NCI-H128 (cell line): ENCODE measurements at regions not wholly inside any gene's neighbourhood (a gene's known extent, or its start where the extent isn't known, plus 50 kb on each side); places are given as distances from the start of the nearest gene placed in this dataset.

Experiments used
- DNase-seq: peaks from one replicate; lab custom pipeline; 2025; ENCODE audit not compliant: unreplicated experiment; lab: John Stamatoyannopoulos, UW

- no peak for DNase-seq
Measured at GRCh38 chr5:63351164-63351563, 611.1 kb downstream of the HTR1A start.

GRCh38 chr5:63346451-63346850, 615.8 kb downstream of the HTR1A start:
- no peak for DNase-seq

- no peak for DNase-seq
Measured at GRCh38 chr5:63341442-63341841, 620.8 kb downstream of the HTR1A start.

DNA sequence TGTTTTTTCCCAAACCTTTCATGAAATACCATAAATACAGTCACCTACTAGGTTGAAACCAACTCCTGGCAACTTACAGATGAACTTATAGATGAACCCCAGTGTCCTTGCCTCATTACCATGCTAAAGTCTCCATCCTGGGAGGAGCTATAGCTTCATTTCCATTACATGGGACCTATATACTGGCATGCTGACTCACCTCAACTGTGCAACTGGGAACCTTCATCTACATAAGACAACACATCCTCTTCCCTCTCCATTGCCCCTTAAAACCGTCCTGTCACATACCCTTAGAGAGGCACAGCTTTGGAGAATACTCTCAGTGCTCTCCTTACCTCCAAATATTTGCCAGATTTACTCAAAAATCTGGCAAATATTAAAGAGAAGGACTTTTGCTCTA, 638.3 kb downstream of the HTR1A start:
- DNase-seq, result no peak

GRCh38 chr5:63314551-63314950, 647.7 kb downstream of the HTR1A start:
- DNase-seq, result no peak

- DNase-seq, result no peak
Measured at GRCh38 chr5:63310644-63311043, 651.6 kb downstream of the HTR1A start.

GRCh38 chr5:63306909-63307308, 655.3 kb downstream of the HTR1A start:
- no peak for DNase-seq

DNA sequence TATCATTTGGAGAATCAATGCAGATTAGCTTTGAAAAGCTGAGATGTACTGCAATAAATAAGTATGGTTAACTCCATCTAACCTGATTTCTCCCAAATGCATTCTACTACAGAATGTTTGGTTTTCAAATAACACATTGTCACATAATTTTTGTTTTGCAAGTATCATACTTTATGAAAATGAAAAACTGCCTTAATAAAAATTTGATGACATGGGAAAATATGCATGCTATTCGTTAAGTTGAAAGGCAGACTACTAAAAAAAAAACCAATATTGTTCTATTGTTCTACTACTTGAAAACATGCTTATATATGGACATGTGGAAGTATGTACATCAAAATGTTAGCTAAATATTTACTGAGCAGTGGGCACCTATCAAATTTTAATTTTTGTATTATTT, 668.9 kb downstream of the HTR1A start:
- DNase-seq, result no peak

DNA sequence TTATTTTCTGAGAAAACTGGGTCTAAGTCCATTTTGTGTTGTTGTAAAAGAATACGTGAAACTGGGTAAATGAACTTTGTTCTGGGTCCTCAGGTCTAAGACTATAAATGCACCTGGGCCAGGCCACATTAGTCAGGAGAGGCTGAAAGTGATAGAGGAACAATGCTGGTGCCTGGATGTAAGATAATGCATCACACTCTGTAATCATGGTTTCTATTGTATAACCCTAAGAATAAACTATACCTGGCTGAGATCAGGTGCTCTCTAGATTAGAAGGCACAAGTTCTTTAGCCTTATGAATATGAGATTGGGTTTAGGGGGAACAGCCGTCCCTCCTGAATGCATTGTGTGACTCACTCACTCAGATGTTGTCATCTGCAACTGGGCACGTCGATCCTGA, 675.5 kb downstream of the HTR1A start:
- no peak for DNase-seq

DNA sequence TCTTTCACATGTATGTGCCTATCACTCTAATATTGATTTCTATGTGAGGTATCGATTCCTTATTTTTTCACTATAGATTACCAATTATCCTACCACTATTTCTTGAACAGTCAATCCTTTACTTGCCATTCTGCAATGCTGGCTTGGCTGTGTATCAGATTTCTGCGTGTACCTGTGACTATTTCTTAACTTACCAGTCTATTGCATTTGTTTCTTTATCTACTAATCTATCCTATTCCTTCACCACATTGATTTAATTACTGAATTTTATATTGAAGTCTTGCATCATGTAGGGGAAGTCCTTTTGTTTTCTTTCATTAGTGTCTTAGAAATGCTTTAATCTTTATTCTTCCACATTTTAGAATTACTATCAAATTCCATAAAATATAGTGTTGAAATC, 684.8 kb downstream of the LRRC70 start:
- no peak for DNase-seq

DNA sequence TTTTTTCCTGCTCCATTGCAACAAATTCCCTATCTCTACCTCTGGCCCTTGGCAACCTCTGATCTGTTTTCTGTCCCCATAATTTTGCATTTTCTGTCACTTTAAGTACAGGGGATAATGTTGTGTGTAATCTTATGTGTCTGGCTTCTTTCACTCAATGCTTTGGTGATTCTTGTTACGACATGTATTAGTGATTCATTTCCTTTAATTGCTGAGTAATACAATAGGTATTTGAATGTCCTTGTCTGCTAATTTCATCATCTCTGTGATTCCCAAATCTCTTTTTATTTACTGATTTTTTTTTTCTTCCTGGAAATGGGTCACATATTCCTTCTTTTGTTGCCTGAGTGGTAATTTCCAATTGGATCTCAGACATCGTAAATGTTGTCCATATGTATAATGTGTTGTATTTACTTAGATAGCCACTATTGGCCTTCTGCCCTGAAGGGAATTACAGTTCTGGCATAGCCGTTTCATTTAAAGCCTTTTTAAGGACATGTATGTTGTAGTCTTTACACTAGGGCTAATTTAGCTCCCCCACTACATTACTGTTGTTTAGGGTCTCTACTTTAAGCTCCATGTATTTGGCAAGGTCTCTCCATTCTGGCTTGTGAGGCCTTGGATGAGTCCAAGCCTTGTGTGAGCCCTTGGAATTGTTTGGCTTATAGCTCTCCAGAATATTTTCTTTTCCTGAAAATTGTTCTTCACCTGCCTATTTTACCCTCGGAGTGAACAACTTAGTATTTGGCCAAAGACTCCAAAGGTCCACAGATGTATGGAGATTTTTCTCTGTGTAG, 683.8 kb downstream of the LRRC70 start:
- no peak for DNase-seq

- DNase-seq, result no peak
Measured at GRCh38 chr5:63261695-63262094, 683.1 kb downstream of the LRRC70 start.

DNA sequence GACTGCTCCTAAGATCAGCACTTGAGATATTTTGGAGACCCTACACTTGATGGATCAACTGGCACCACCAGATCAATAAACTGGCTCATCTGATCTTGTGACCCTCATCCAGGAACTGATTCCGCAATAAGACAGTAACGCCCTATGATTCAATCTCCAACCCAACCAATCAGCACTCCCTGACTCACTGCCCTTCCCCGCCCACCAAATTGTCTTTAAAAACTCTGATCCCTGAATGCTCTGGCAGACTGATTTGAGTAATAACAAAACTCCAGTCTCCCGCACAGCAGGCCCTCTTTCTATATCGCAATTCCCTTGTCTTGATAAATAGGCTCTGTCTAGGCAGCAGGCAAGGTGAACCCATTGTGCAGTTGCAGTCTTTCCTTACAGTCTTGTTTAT, 677.0 kb downstream of the LRRC70 start:
- no peak for DNase-seq

DNA sequence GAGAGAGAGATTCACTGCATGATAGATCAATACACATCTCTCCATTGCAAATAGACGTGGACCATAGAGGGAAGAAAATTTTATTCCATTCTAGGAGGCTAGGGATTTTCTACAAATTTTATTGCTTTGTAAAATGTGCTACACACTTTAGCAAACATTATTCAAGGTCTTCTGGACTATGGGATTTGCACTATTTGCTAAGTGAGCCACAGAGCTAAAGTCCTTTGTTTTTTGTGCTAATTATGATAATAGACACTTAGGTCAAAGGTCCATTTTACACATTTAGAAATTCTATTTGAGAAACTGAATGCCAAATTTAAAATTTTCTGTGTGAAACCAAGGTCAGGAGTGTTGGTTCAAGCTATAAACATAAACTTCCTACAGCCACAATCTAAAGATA, 672.3 kb downstream of the LRRC70 start:
- DNase-seq, result no peak

- no peak for DNase-seq
Measured at GRCh38 chr5:63249960-63250359, 671.3 kb downstream of the LRRC70 start.

DNA sequence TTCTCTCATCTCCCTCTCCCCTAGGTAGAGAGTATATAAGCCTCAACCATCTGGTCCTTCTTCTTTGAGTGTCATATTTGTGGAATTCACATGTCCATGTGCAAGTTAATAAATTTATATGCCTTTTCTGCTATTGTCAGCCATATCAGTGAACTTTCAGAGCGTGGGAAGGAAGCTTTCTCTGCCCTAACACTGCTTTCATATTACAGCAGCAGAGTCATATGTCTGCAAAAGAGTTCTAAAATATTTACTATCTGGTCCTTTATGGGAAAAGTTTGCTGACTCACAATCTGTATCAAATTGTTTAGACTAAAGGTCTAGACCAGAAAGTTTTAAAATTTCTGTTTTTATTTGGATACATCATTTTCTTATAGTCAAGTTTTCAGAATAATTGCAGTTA, 669.0 kb downstream of the LRRC70 start:
- DNase-seq, result no peak

DNA sequence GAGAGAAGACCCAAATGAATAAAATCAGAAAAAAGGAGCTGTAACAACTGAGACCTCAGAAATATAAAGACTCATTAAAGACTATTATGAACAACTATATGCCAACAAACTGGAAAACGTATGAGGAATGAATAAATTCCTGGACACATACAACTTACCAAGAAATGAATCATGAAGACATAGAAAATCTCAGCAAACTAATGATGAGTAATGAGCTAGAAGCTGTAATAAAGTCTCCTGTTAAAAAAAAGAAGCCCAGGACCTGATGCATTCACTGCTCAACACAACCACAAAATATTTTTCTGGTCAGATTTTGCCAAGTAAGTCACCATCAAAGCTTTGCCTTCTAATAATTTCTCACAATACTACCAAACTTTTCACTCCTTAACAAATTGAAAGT, 666.7 kb downstream of the LRRC70 start:
- DNase-seq, result no peak

- no peak for DNase-seq
Measured at GRCh38 chr5:63240063-63240755, 661.6 kb downstream of the LRRC70 start.

GRCh38 chr5:63233911-63234310, 655.3 kb downstream of the LRRC70 start:
- DNase-seq, result no peak

DNA sequence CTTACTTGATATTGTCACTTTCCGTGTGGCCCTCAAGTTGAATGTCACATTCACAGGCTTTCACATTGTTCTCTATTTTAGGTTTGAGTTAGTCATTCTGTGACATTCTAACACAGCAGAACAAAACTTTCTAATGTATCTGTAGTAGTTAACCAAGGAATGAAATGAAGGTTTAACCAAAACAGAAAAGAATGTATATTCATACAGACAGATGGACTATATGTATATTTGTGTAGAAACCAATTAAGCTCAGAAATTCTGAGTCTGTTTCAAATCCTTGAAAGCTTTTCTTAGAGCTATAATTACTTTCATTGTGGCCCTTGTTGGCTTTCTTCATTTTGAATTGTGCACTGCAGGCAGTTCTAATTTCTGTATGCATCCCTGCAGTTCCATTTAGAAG, 654.7 kb downstream of the LRRC70 start:
- DNase-seq, result no peak

DNA sequence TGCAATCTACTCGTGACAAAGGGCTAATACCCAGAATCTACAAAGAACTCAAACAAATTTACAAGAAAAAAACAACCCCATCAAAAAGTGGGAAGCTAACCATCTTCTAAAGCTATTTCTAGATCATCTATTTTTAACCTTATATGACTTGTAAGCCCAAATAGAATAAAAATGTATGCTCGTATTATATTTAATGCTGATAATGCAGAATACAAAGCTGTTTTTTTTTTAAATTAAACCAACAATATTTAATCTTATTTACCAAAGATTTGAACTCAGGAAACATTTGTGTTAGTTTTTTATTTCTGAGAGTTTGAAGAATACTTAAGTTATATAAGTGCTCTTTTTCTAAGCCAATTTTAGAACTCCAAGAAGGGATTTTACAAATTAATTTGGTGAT, 652.1 kb downstream of the LRRC70 start:
- DNase-seq, result no peak

DNA sequence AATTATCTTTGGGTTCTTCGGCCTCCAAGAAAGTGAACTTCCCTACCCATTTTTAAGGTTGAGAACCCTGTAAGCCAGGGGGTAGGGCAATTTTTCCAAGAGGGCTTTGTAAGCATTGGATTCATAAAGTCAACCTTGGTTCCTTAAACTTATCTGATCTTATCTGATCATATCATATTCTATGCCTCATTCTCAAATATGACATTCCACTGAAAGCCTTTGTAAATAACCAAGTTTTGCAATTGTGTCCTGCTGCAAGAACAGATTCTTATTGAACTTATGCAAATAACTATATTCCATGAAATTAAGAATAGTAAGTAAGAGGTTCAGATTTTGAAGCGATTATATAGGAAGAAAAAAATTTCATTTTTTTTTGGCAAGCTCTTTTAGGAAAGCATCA, 649.5 kb downstream of the LRRC70 start:
- DNase-seq, result no peak

- DNase-seq, result no peak
Measured at GRCh38 chr5:63220244-63220643, 641.6 kb downstream of the LRRC70 start.
